Esophagus muscularis mucosa (tissue), 4 donors: ENCODE measurements at regions not wholly inside any gene's neighbourhood (a gene's known extent, or its start where the extent isn't known, plus 50 kb on each side); places are given as distances from the start of the nearest gene placed in this dataset.

ENCODE experiments used
- DNase-seq: peaks from one replicate; pipeline ENCODE4 v3.0.0-alpha.2; 2017; ENCODE audit errors: extremely low spot score
- H3K27ac ChIP-seq, 4 donors: fragments of 200-600 bp; sonication (generic); replicated peaks in 1 of 4; 1 replicate in 3 of 4; 2 replicates in 1 of 4; pipeline ENCODE4 v1.5.1; 2016 to 2019; ENCODE audit warnings: mild to moderate bottlenecking in 1 of 4
- H3K27me3 ChIP-seq, 4 donors: fragments of 200-600 bp; sonication (generic); one replicate each; pipeline versions ENCODE4 v1.5.1 to v1.6.0; 2016 to 2019
- H3K36me3 ChIP-seq, 4 donors: fragments of 200-600 bp; sonication (generic); one replicate each; pipeline ENCODE4 v1.5.1; 2016 to 2019
- H3K4me1 ChIP-seq, 4 donors: fragments of 200-600 bp; sonication (generic); one replicate each; pipeline ENCODE4 v1.5.1; 2016 to 2019
- H3K4me3 ChIP-seq, 4 donors: fragments of 200-600 bp; sonication (generic); 1 replicate in 2 of 4; 2 replicates in 2 of 4; pipeline ENCODE4 v1.5.1; 2016 to 2019; ENCODE audit warnings: mild to moderate bottlenecking in 4 of 4, moderate library complexity in 1 of 4
- H3K9me3 ChIP-seq, 4 donors: fragments of 200-600 bp; sonication (generic); 1 replicate in 3 of 4; 2 replicates in 1 of 4; pipeline ENCODE4 v1.5.1; 2016 to 2019
- EP300 ChIP-seq: sonication (generic); formaldehyde crosslinking; IDR thresholded peaks from one replicate; pipeline ENCODE4 v1.6.1; 2017; ENCODE audit warnings: antibody characterized with exemption
- POLR2A ChIP-seq: fragments of 450-650 bp; IDR thresholded peaks from one replicate; pipeline ENCODE4 v1.6.1; 2017; ENCODE audit warnings: antibody characterized with exemption, moderate library complexity, mild to moderate bottlenecking, low read depth
- POLR2AphosphoS5 ChIP-seq, 2 donors: sonication (generic); formaldehyde crosslinking; IDR thresholded peaks; one replicate each; pipeline ENCODE4 v1.6.1; 2017; ENCODE audit warnings: antibody characterized with exemption in 2 of 2
- WGBS: methylation state at CpG from one replicate; pipeline ENCODE4 v1.1.5; 2018; 5-methylcytosine and 5-hydroxymethylcytosine counted together
- intact Hi-C: fragments of 100-400 bp; cut with DNase I; formaldehyde crosslinking; loops from one replicate; pipeline ENCODE4 v1.15.1; 2023
- TF ChIP-seq, protein P1 (sequence below), 3 experiments: fragments of 200-600 bp in 2 of 3; fragments of 450-650 bp in 1 of 3; sonication (generic) in 2 of 3; IDR thresholded peaks; one replicate each; pipeline ENCODE4 v1.5.1; 2017 to 2019; ENCODE audit warnings: antibody characterized with exemption in 3 of 3, mild to moderate bottlenecking in 2 of 3, moderate library complexity in 1 of 3

DNA sequence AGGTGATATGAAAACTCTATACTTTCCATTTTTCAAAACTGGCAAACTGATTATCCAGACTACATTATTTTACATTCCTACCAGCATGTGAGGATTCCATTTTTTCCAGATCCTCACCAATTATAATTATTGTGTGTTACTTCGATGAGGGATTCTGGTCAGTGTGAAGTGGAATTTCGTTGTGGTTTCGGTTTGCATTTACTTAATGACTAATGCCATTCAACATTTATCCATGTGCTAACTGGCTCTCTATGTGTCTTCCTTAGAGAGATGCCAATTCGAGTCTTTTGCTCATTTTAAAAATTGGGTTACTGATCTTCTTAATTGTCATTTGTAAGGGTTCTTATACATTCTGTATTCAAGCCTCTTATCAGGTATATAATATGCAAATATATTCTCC lies 1551.3 kb upstream of the MIR17HG start:
- intact Hi-C loops, result no loop called here
- TF ChIP-seq POLR2AphosphoS5 (IDR thresholded peaks at IDR 0.05) (no peak), EP300 (no peak), POLR2A (no peak)
- TF ChIP-seq, protein P1, sequence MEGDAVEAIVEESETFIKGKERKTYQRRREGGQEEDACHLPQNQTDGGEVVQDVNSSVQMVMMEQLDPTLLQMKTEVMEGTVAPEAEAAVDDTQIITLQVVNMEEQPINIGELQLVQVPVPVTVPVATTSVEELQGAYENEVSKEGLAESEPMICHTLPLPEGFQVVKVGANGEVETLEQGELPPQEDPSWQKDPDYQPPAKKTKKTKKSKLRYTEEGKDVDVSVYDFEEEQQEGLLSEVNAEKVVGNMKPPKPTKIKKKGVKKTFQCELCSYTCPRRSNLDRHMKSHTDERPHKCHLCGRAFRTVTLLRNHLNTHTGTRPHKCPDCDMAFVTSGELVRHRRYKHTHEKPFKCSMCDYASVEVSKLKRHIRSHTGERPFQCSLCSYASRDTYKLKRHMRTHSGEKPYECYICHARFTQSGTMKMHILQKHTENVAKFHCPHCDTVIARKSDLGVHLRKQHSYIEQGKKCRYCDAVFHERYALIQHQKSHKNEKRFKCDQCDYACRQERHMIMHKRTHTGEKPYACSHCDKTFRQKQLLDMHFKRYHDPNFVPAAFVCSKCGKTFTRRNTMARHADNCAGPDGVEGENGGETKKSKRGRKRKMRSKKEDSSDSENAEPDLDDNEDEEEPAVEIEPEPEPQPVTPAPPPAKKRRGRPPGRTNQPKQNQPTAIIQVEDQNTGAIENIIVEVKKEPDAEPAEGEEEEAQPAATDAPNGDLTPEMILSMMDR (IDR thresholded peaks at IDR 0.05), result no peak
- H3K4me3 ChIP-seq, result no peak overlapping the region
- H3K27me3 ChIP-seq, result no peaks in the 10 kb centered on the region
- no peaks in the 10 kb centered on the region for H3K9me3 ChIP-seq
- DNase-seq, result no peak
- no peaks in the 10 kb centered on the region for H3K36me3 ChIP-seq
- no peak overlapping the region for H3K27ac ChIP-seq
- no peaks in the 10 kb centered on the region for H3K4me1 ChIP-seq
- 91% methylated on average over 4 of the region's 4 CpGs for WGBS

DNA sequence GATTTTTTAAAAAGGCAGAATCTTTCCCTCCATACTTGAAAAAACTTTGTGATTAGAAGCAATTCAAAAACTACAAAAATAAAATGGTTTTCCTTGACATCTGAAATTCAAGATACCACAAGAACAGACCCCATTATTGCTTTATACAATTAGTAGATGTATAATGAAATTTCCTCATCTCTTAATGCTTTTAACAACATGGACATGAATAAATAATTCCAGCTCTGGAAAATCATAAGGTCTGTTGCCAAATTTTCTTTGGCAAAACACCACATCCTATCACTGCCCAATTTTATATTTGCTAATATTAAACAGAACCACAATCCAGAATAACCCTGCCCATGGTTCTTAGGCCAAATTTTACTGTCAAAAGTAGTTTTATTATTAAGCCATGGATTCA lies 1543.6 kb upstream of the MIR17HG start:
- no peaks in the 10 kb centered on the region for H3K9me3 ChIP-seq
- no peaks in the 10 kb centered on the region for H3K4me1 ChIP-seq
- intact Hi-C loops, result no loop called here
- H3K27ac ChIP-seq, result no peak overlapping the region
- no peak overlapping the region for H3K4me3 ChIP-seq
- H3K36me3 ChIP-seq, result no peaks in the 10 kb centered on the region
- TF ChIP-seq, protein P1 (IDR thresholded peaks at IDR 0.05), result no peak
- no peak for TF ChIP-seq EP300
- TF ChIP-seq POLR2A, result no peak
- TF ChIP-seq POLR2AphosphoS5 (IDR thresholded peaks at IDR 0.05), result no peak
- no peaks in the 10 kb centered on the region for H3K27me3 ChIP-seq
- no peak for DNase-seq

DNA sequence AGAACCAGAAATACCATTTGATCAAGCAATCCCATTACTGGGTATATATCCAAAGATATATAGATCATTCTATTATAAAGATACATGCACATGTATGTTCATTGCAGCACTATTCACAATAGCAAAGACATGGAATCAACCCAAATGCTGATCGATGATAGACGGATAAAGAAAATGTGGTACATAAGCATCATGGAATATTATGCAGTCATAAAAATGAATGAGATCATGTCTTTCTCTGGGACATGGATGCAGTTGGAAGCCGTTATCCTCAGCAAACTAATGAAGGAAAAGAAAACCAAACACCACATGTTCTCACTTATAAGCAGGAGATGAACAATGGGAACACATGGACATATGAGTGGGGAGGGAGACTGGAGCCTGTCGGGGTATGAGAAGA lies 1540.9 kb upstream of the MIR17HG start:
- WGBS, result 95% methylated on average over 4 of the region's 4 CpGs
- Histone ChIP-seq H3K27ac (no peak overlapping the region), H3K4me3 (no peak overlapping the region), H3K4me1 (no peaks in the 10 kb centered on the region), H3K9me3 (no peaks in the 10 kb centered on the region), H3K36me3 (no peaks in the 10 kb centered on the region), H3K27me3 (no peaks in the 10 kb centered on the region)
- intact Hi-C loops, result no loop called here
- no peak for DNase-seq
- TF ChIP-seq EP300 (no peak), POLR2A (no peak), POLR2AphosphoS5 (IDR thresholded peaks at IDR 0.05) (no peak)
- TF ChIP-seq, protein P1 (IDR thresholded peaks at IDR 0.05), result no peak

DNA sequence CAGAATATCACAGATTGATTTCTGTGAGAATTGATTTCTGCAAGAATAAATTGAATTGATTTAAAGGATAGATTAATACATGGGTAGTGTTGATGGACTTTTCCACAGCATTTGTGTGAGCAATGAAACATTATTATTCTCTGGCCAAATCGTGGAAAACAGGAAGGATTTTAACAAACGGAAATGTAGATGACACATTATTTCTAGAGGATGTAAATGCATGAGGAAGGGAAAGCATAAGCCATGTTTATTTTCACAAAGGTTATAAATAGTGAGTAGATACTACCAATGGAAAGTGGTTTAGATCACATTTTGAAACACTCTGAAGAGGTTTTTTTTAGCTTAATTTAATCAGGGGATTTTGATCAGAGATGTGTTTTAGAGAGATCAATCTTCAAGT lies 1534.6 kb upstream of the MIR17HG start:
- Histone ChIP-seq H3K27ac (no peak overlapping the region), H3K4me3 (no peak overlapping the region), H3K27me3 (no peaks in the 10 kb centered on the region), H3K9me3 (peaks cover 0 to 2% (median under 1%) of the 10 kb centered on the region in 4 donors), H3K4me1 (no peaks in the 10 kb centered on the region), H3K36me3 (no peaks in the 10 kb centered on the region)
- DNase-seq, result no peak
- WGBS, result 34% methylated on average over 2 of the region's 2 CpGs
- no peak for TF ChIP-seq POLR2A
- intact Hi-C loops, result no loop called here

DNA sequence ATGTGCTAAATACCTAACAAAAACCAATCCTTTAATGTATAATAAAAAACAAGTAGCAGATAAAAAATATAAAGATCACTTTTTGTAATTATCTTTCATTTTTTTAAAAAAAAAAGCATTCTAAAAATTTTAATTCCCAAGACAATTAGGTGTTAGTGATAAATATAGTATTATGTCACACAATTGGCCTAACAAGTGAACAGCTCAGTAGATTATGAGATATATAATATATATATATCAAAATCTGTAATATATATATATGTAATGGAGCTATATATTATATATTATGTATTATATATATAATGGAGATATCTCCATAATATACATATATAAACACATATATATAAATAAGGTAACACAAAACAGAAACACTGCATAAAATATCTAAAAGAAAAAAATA lies 1531.1 kb upstream of the MIR17HG start:
- no peaks in the 10 kb centered on the region for H3K27me3 ChIP-seq
- TF ChIP-seq POLR2AphosphoS5 (IDR thresholded peaks at IDR 0.05) (no peak), EP300 (no peak), POLR2A (no peak)
- TF ChIP-seq, protein P1 (IDR thresholded peaks at IDR 0.05), result no peak
- H3K27ac ChIP-seq, result no peak overlapping the region
- peaks cover 0 to 5% (median 2%) of the 10 kb centered on the region in 4 donors for H3K9me3 ChIP-seq
- intact Hi-C loops, result no loop called here
- no peaks in the 10 kb centered on the region for H3K4me1 ChIP-seq
- DNase-seq, result no peak
- H3K4me3 ChIP-seq, result no peak overlapping the region
- H3K36me3 ChIP-seq, result no peaks in the 10 kb centered on the region
